A549 (cell line): ENCODE measurements at regions not wholly inside any gene's neighbourhood (a gene's known extent, or its start where the extent isn't known, plus 50 kb on each side); places are given as distances from the start of the nearest gene placed in this dataset.
A peak's percentile ranks its signal among the peaks of the same experiment; 100 is the strongest.

Experiments used
- ATAC-seq, 2 experiments: fragments of 200-7000 bp in 1 of 2; fragments of >200 bp in 1 of 2; cut with Nextera tagmentation in 1 of 2; cut with Tn5 transposase in 1 of 2; 3 replicates each; pipeline versions ENCODE4 v1.8.0 to v1.9.1; 2018 to 2020; ENCODE audit warnings: mild to moderate bottlenecking in 1 of 2, moderate library complexity in 1 of 2
- CTCF ChIA-PET: fragments of 300-600 bp; sonication (Branson Sonifier 250); formaldehyde crosslinking; extraction: SDS; loops from one replicate; lab custom pipeline; 2021; ENCODE audit warnings: antibody characterized with exemption, inconsistent platforms; lab: Yijun Ruan, JAX
- POLR2A ChIA-PET: fragments of 350-600 bp; formaldehyde crosslinking; extraction: SDS; loops from one replicate; lab custom pipeline; 2021; ENCODE audit warnings: antibody characterized with exemption, inconsistent platforms; lab: Yijun Ruan, JAX
- DNase-seq, 2 experiments: peaks; one replicate each; pipeline versions ENCODE4 v3.0.0 to v3.0.0-alpha.2; 2011 to 2016; ENCODE audit warnings: low read depth in 1 of 2, low spot score in 1 of 2
- FAIRE-seq: peaks from 2 replicates; lab custom pipeline; 2011; peaks lifted over from hg19 to GRCh38; lab: Jason Lieb, UNC
- H3K27ac ChIP-seq, 2 experiments: fragments of >200 bp; sonication (Bioruptor Twin); formaldehyde crosslinking; 3 replicates each; pipeline ENCODE4 v1.5.1; 2016 to 2017
- H3K4me1 ChIP-seq: fragments of >200 bp; sonication (Bioruptor Twin); formaldehyde crosslinking; 3 replicates; pipeline ENCODE4 v1.6.1; 2016
- H3K4me2 ChIP-seq: fragments of >200 bp; sonication (Bioruptor Twin); formaldehyde crosslinking; 3 replicates; pipeline ENCODE4 v1.6.1; 2016
- H3K4me3 ChIP-seq: fragments of >200 bp; sonication (Bioruptor Twin); formaldehyde crosslinking; 3 replicates; pipeline ENCODE4 v1.5.1; 2016
- H3K9me3 ChIP-seq: fragments of >200 bp; sonication (Bioruptor Twin); formaldehyde crosslinking; 3 replicates; pipeline ENCODE4 v1.6.1; 2016
- BHLHE40 ChIP-seq: IDR thresholded peaks from 2 replicates; pipeline ENCODE4 v1.6.1; 2012; ENCODE audit warnings: low read depth, low read length, inconsistent platforms
- CBX2 ChIP-seq: fragments of 200-600 bp; sonication (generic); IDR thresholded peaks from 2 replicates; pipeline ENCODE4 v1.6.1; 2016; ENCODE audit warnings: low read depth, mild to moderate bottlenecking, borderline replicate concordance
- CBX8 ChIP-seq: fragments of 200-600 bp; sonication (generic); IDR thresholded peaks from 2 replicates; pipeline ENCODE4 v1.6.1; 2016
- EHMT2 ChIP-seq: fragments of 200-600 bp; sonication (generic); IDR thresholded peaks from 2 replicates; pipeline ENCODE4 v1.6.1; 2016; ENCODE audit warnings: antibody characterized with exemption, low read depth, mild to moderate bottlenecking, moderate library complexity
- ESRRA ChIP-seq: fragments of 150-350 bp; IDR thresholded peaks from 2 replicates; pipeline ENCODE4 v1.6.1; 2014; ENCODE audit warnings: mild to moderate bottlenecking, low read length, borderline replicate concordance
- FOSL2 ChIP-seq, 2 experiments: fragments of 450-650 bp in 1 of 2; fragments of >200 bp in 1 of 2; sonication (Bioruptor Twin) in 1 of 2; formaldehyde crosslinking; IDR thresholded peaks; 2 replicates each; pipeline versions ENCODE4 v1.5.0 to v1.6.1; 2016 to 2020; ENCODE audit warnings: mild to moderate bottlenecking in 1 of 2, moderate library complexity in 1 of 2
- FOXS1 ChIP-seq: fragments of 250-450 bp; sonication (Bioruptor Pico); IDR thresholded peaks from 2 replicates; pipeline ENCODE4 v1.5.0; 2020; ENCODE audit warnings: mild to moderate bottlenecking, moderate library complexity
- HDAC2 ChIP-seq: fragments of 200-600 bp; sonication (generic); IDR thresholded peaks from 2 replicates; pipeline ENCODE4 v1.6.1; 2016
- HEYL ChIP-seq: fragments of 250-450 bp; sonication (Bioruptor Pico); IDR thresholded peaks from 2 replicates; pipeline ENCODE4 v1.8.0; 2021; ENCODE audit warnings: mild to moderate bottlenecking, moderate library complexity
- HOXB5 ChIP-seq: fragments of 250-450 bp; sonication (Bioruptor Pico); IDR thresholded peaks from 2 replicates; pipeline ENCODE4 v1.5.0; 2020; ENCODE audit warnings: mild to moderate bottlenecking, moderate library complexity
- MAFK ChIP-seq: fragments of 450-650 bp; IDR thresholded peaks from 2 replicates; pipeline ENCODE4 v1.6.1; 2014; ENCODE audit not compliant: partially characterized antibody
- MAZ ChIP-seq: fragments of 150-350 bp; IDR thresholded peaks from 2 replicates; pipeline ENCODE4 v1.6.1; 2014; ENCODE audit warnings: antibody characterized with exemption, low read depth, low read length, borderline replicate concordance
- POLR2AphosphoS2 ChIP-seq: conservative IDR thresholded peaks from 2 replicates; pipeline ENCODE4 v1.6.1; 2012; ENCODE audit warnings: low read length, improper control_type of control experiment, inconsistent platforms
- RFX5 ChIP-seq: fragments of 450-650 bp; IDR thresholded peaks from 2 replicates; pipeline ENCODE4 v1.7.1; 2014; ENCODE audit warnings: antibody characterized with exemption, mild to moderate bottlenecking, moderate library complexity
- RNF2 ChIP-seq: fragments of 200-600 bp; sonication (generic); IDR thresholded peaks from 2 replicates; pipeline ENCODE4 v1.6.1; 2016; ENCODE audit warnings: low read depth, mild to moderate bottlenecking, antibody characterized with exemption, moderate library complexity, borderline replicate concordance
- ZFP36 ChIP-seq: fragments of 450-650 bp; IDR thresholded peaks from 2 replicates; pipeline ENCODE4 v1.6.1; 2014; ENCODE audit warnings: borderline replicate concordance; ENCODE audit not compliant: partially characterized antibody
- ZSCAN20 ChIP-seq: fragments of 250-450 bp; sonication (Bioruptor Pico); IDR thresholded peaks from 2 replicates; pipeline ENCODE4 v1.8.0; 2022; ENCODE audit warnings: mild to moderate bottlenecking, moderate library complexity
- WGBS: methylation state at CpG from one replicate; pipeline ENCODE4 v1.1.6; 2017; ENCODE audit errors: missing lambda C conversion rate; 5-methylcytosine and 5-hydroxymethylcytosine counted together
- TF ChIP-seq, protein P1 (sequence below): fragments of 450-650 bp; IDR thresholded peaks from 2 replicates; pipeline ENCODE4 v1.6.1; 2014; ENCODE audit warnings: antibody characterized with exemption
- TF ChIP-seq, protein P2 (sequence below): fragments of 150-350 bp; IDR thresholded peaks from 2 replicates; pipeline ENCODE4 v1.6.1; 2014; ENCODE audit warnings: low read depth, mild to moderate bottlenecking, low read length
- TF ChIP-seq, protein P3 (sequence below): IDR thresholded peaks from 2 replicates; pipeline ENCODE4 v1.6.1; 2012
- TF ChIP-seq, protein P4 (sequence below): fragments of 250-450 bp; sonication (Bioruptor Pico); IDR thresholded peaks from 2 replicates; pipeline ENCODE4 v1.5.0; 2021; ENCODE audit warnings: mild to moderate bottlenecking, moderate library complexity, borderline replicate concordance
- TF ChIP-seq, protein P5 (sequence below): fragments of >200 bp; sonication (Bioruptor Twin); formaldehyde crosslinking; IDR thresholded peaks from 3 replicates; pipeline ENCODE4 v1.6.1; 2016
- TF ChIP-seq, protein P6 (sequence below): fragments of 250-450 bp; sonication (Bioruptor Pico); IDR thresholded peaks from 2 replicates; pipeline ENCODE4 v1.5.0; 2020; ENCODE audit warnings: low read depth, mild to moderate bottlenecking, moderate library complexity

DNA sequence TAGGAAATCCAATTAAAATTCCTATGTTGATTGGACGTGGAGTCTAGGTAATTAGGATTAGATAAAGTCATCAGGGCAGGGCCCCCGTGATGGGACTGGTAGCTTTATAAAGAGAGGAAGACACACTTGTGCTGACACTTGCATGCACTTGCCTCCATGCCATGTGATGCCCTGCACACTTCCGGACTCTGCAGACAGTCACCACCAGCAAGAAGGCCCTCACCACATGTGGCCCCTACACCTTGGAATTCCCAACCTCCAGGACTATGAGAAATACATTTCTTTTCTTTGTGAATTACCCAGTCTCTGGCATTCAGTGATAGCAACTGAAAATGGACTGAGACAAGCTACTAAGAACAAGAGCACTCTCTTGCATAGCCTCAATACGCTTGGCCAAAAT is 90.6 kb downstream of the CRYGS start:
- no peaks in the 10 kb centered on the region for H3K9me3 ChIP-seq
- ATAC-seq = no peak
- no peak overlapping the region for H3K27ac ChIP-seq
- no peak for FAIRE-seq
- no peak overlapping the region for H3K4me2 ChIP-seq
- 70% methylated on average over 4 of the region's 4 CpGs for WGBS
- no peaks in the 10 kb centered on the region for H3K4me1 ChIP-seq
- ChIA-PET POLR2A (no interaction called here), CTCF (no interaction called here)
- TF ChIP-seq HDAC2 (no peak), HOXB5 (CRISPR knock-in tag) (no peak), RNF2 (no peak), BHLHE40 (no peak), RFX5 (no peak), MAFK (no peak), CBX2 (no peak)
- no peak overlapping the region for H3K4me3 ChIP-seq
- no peak for DNase-seq

DNA sequence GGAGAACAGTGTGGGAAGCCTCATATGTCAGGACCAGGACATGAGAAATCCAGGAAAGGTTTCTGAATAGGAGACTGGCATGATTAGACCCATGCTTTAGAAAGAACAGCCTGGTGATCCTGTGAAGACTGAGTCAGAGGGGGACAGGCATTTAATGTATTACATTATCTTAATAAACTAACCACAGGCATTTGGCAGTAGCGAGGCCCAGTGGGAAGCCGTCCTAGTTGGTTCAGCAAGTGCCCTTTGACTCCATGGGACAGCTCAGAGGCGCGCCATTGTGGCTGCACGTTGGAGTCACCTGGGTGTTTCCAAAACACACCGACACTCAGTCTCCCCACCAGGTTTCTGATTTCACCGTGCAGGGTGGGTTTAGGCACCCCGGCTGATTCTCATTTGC is 90.5 kb upstream of the DGKG start:
- H3K4me1 ChIP-seq = no peaks in the 10 kb centered on the region
- H3K4me3 ChIP-seq = no peak overlapping the region
- ChIA-PET CTCF (no interaction called here), POLR2A (no interaction called here)
- no peaks in the 10 kb centered on the region for H3K9me3 ChIP-seq
- no peak overlapping the region for H3K27ac ChIP-seq
- H3K4me2 ChIP-seq = no peak overlapping the region
- WGBS = 71% methylated on average over 4 of the region's 8 CpGs
- TF ChIP-seq, protein P1, sequence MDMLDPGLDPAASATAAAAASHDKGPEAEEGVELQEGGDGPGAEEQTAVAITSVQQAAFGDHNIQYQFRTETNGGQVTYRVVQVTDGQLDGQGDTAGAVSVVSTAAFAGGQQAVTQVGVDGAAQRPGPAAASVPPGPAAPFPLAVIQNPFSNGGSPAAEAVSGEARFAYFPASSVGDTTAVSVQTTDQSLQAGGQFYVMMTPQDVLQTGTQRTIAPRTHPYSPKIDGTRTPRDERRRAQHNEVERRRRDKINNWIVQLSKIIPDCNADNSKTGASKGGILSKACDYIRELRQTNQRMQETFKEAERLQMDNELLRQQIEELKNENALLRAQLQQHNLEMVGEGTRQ = no peak
- TF ChIP-seq, protein P2, sequence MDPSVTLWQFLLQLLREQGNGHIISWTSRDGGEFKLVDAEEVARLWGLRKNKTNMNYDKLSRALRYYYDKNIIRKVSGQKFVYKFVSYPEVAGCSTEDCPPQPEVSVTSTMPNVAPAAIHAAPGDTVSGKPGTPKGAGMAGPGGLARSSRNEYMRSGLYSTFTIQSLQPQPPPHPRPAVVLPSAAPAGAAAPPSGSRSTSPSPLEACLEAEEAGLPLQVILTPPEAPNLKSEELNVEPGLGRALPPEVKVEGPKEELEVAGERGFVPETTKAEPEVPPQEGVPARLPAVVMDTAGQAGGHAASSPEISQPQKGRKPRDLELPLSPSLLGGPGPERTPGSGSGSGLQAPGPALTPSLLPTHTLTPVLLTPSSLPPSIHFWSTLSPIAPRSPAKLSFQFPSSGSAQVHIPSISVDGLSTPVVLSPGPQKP = no peak
- TF ChIP-seq ZFP36 (no peak), MAZ (no peak), CBX8 (no peak), FOXS1 (CRISPR knock-in tag) (no peak), HEYL (CRISPR knock-in tag) (no peak), RFX5 (no peak), POLR2AphosphoS2 (no peak), HDAC2 (no peak), EHMT2 (no peak), FOSL2 (IDR thresholded peaks at IDR 0.05) (no peak), FOSL2 (CRISPR knock-in tag; IDR thresholded peaks at IDR 0.05) (no peak), ZSCAN20 (CRISPR knock-in tag) (no peak), ESRRA (no peak)
- TF ChIP-seq, protein P3, sequence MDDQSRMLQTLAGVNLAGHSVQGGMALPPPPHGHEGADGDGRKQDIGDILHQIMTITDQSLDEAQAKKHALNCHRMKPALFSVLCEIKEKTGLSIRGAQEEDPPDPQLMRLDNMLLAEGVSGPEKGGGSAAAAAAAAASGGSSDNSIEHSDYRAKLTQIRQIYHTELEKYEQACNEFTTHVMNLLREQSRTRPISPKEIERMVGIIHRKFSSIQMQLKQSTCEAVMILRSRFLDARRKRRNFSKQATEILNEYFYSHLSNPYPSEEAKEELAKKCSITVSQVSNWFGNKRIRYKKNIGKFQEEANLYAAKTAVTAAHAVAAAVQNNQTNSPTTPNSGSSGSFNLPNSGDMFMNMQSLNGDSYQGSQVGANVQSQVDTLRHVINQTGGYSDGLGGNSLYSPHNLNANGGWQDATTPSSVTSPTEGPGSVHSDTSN = no peak
- TF ChIP-seq, protein P4, sequence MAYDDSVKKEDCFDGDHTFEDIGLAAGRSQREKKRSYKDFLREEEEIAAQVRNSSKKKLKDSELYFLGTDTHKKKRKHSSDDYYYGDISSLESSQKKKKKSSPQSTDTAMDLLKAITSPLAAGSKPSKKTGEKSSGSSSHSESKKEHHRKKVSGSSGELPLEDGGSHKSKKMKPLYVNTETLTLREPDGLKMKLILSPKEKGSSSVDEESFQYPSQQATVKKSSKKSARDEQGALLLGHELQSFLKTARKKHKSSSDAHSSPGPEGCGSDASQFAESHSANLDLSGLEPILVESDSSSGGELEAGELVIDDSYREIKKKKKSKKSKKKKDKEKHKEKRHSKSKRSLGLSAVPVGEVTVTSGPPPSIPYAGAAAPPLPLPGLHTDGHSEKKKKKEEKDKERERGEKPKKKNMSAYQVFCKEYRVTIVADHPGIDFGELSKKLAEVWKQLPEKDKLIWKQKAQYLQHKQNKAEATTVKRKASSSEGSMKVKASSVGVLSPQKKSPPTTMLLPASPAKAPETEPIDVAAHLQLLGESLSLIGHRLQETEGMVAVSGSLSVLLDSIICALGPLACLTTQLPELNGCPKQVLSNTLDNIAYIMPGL (CRISPR knock-in tag) = no peak
- TF ChIP-seq, protein P5, sequence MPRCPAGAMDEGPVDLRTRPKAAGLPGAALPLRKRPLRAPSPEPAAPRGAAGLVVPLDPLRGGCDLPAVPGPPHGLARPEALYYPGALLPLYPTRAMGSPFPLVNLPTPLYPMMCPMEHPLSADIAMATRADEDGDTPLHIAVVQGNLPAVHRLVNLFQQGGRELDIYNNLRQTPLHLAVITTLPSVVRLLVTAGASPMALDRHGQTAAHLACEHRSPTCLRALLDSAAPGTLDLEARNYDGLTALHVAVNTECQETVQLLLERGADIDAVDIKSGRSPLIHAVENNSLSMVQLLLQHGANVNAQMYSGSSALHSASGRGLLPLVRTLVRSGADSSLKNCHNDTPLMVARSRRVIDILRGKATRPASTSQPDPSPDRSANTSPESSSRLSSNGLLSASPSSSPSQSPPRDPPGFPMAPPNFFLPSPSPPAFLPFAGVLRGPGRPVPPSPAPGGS = no peak
- TF ChIP-seq, protein P6, sequence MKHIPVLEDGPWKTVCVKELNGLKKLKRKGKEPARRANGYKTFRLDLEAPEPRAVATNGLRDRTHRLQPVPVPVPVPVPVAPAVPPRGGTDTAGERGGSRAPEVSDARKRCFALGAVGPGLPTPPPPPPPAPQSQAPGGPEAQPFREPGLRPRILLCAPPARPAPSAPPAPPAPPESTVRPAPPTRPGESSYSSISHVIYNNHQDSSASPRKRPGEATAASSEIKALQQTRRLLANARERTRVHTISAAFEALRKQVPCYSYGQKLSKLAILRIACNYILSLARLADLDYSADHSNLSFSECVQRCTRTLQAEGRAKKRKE (CRISPR knock-in tag) = no peak
- ATAC-seq = peak in 1 of 2 experiments; percentile 44; a peak in 2 of 6 replicates
- peak in 1 of 2 experiments; percentile 1 for DNase-seq
- FAIRE-seq = no peak
